Transverse colon (tissue), 4 donors: ENCODE measurements at regions not wholly inside any gene's neighbourhood (a gene's known extent, or its start where the extent isn't known, plus 50 kb on each side); places are given as distances from the start of the nearest gene placed in this dataset.

ENCODE experiments used
- CTCF ChIP-seq, 5 experiments: fragments of 200-600 bp in 3 of 5; fragments of 450-650 bp in 2 of 5; sonication (generic) in 3 of 5; IDR thresholded peaks; 1 replicate in 2 of 5; 2 replicates in 3 of 5; pipeline ENCODE4 v1.5.1; 2016 to 2017; ENCODE audit warnings: antibody characterized with exemption in 5 of 5, inconsistent platforms in 3 of 5, mild to moderate bottlenecking in 2 of 5, moderate library complexity in 1 of 5
- POLR2A ChIP-seq: fragments of 450-650 bp; IDR thresholded peaks from one replicate; pipeline ENCODE4 v1.6.1; 2016; ENCODE audit warnings: antibody characterized with exemption, mild to moderate bottlenecking, moderate library complexity
- POLR2AphosphoS5 ChIP-seq, 3 donors: sonication (generic); formaldehyde crosslinking; IDR thresholded peaks; one replicate each; pipeline ENCODE4 v1.6.1; 2016; ENCODE audit warnings: antibody characterized with exemption in 3 of 3

GRCh38 chr4:184300816-184301215, 83.1 kb upstream of the ENPP6 start:
- TF ChIP-seq POLR2AphosphoS5 (IDR thresholded peaks at IDR 0.05) (no peak), CTCF (IDR thresholded peaks at IDR 0.05) (no peak), POLR2A (no peak)
